ENCODE measurements at regions not wholly inside any gene's neighbourhood (a gene's known extent, or its start where the extent isn't known, plus 50 kb on each side); places are given as distances from the start of the nearest gene placed in this dataset.
"Not testable (repeated sequence)": the region's sequence is repeated elsewhere in the genome, so short reads cannot be mapped to it uniquely, and the experiment has no call there.

DNA sequence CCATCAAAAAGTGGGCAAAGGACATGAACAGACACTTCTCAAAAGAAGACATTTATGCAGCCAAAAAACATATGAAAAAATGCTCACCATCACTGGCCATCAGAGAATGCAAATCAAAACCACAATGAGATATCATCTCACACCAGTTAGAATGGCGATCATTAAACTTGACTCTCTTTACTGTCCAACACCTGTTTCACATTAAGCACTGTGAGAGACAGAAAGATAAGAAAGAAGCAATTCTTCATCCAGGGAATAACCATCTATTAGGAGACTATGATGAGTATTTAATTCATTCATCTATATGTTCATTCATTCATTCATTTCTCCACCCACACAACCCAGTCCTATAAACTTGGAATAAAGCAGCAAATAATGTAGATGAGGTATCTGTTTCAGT lies 334.3 kb downstream of the C12orf75 start:
- not testable (repeated sequence) for DNase-seq

DNA sequence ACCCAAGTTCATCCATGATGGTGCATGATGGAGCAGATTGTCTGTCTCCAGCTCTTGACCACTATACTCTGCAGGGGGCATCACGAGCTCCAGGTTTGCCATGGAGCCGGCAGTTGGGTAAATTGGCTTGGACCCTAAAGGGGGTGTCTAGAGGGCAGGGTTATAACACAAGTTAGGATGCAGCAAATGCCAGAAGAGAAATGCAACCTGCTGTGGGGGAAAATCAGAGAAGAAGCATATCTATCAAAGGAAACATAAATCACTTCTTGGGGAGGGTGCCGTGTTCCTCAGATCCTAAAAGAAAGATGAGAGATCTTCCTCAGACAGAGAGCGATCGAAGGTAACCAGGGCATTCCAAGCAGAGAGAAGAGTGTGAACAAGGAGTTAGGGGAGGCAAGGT lies 334.9 kb downstream of the C12orf75 start:
- DNase-seq, result no peak

DNA sequence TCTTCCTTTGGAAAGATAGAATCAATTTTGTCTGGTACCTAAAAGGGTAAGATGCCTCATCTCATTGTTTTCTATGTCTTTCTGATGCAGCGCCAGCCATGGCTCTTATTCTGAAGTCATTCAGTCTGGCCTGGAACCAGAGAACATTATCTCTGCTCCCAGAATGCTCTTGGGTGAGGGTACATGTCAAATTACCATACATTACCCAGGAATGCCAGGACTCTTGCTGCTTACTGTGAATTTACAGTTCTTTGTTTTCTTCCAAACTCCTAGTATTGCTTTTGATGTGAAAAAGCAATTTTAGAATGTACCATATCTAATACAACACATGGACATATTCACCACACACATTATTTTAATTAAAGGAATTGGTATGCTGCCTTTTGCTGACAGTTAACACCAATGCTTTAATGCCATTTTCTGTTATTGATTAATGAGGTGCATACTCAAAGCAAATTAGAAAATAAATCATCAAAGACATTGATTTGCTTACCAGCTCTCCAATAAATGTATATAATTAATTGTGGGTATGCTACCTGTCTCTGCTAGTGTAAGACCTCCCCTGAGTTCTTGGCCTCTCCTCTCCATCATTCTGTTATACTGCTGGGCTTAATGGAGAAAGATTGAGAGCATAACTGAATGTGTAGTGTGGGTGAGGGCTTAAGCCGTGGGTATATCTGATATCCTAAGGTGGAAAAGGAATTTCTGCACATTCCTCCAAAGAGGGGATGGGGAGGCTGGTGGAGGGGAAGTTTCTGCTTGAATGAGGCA lies 337.7 kb downstream of the C12orf75 start:
- DNase-seq, result no peak

DNA sequence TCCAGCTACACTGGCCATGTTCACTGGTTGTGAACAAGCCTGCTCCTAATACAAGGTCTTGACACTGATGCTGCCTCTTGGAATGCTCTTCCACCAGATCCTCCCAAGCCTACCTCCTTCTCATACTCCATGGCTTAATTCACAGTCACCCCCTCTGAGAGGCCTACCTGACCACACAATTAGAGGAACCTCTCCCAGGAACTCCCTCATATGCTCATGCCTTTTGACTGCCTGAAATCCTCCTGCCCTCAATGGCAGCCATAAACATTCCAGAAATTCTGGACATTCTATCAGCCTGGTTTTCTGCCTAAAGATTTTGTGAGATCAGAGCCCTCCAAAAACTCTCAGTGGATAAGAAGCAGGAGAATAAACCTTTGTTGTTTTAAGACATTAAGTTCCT lies 340.2 kb downstream of the C12orf75 start:
- no peak for DNase-seq

DNA sequence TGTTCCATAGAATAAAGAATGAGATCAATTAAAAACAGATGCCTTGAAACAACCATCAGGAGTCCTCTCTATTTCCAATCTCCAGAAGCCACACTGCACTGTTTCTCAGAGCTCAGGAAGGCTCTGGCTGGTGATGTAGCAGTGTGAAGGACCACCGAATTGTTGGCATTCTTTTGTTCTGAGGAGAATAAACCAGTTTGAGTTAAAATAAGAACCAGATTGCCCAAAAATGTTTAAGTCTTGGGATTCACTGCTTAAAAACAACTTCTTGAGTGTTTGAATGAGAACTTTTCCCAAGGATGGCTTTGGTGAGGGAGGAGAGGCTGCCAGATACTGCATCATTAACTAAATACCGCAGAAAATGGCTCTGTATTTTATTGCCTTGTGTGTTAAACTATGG lies 341.2 kb downstream of the C12orf75 start:
- no peak for DNase-seq

DNA sequence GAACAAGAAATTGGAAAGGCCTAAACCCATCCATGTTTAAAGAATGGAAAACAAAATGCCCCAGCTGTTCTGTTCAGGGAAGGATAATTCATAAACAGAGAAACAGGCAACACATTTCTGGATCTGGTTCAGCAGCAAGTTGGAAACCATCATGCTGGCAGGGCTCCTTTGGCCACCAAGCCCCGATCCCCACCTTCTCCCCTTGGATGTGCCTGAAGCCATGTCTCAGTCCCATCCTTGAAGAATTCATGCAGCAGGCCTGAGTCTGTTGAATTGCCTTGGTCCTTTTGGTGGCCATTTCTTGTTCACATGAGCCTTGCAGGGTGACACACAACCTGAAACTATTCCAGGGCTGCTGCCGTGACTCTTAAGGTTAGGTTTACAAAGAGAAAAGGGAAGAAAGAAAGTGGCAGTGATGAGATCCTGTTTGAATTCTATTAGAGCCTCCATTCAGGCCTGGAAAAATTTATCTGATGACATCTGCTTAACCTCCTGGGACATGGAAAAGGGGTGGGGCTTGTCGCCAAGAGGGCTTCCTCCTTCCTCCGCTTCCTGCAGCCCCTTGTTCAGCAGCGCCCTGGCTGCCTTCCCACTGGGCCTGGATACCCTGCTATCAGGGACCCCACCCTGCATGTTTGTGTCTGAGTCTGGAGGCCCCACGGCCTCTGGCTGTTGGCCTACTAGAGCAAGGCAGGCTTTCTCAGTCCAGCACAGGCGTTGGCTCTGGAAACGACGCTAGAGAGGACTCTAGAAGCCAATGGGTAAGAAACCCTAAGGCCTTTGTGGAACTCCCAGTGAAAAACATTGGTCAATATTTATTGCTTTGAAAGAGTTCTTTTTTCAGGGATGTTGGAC lies 341.9 kb downstream of the C12orf75 start:
- no peak for DNase-seq

DNA sequence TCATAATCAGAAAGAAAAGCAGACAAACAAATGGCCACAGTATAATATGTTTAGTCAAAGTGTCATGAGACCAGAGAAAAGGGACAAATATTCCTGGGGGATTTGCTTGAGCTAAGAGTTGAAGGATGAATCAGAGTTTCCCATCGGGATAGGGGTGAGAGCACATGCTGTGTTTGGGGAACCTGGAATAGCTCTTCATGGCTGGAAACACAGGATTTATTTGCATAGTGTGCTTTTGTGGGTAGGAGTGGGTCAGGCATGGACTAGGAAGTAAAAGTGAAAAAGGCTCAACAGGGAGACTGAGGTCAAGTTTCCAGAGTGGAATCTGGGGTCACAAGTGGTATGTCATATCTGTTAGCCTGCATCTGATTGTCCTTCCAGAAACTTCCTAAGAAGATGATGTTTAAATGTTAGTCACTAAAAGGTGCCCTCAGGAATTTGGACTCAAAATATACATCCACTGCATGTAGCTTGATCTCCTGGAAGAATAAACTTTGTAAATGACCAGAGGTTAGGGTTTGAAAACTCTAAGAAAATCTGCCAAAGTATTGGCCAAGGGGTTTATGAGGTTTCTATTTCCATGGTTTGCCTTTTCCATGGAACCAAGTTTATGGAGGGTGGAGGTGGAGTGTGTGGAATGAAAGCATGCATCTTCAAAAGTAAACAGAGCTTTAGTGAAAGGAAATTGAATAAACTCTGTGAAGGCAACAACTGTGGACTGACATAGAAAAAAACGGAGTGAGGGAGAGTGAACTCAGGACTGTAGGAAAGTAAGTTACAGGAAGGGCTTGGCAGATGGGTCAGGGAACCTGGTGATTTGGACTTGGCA lies 344.6 kb downstream of the C12orf75 start:
- DNase-seq, result no peak

DNA sequence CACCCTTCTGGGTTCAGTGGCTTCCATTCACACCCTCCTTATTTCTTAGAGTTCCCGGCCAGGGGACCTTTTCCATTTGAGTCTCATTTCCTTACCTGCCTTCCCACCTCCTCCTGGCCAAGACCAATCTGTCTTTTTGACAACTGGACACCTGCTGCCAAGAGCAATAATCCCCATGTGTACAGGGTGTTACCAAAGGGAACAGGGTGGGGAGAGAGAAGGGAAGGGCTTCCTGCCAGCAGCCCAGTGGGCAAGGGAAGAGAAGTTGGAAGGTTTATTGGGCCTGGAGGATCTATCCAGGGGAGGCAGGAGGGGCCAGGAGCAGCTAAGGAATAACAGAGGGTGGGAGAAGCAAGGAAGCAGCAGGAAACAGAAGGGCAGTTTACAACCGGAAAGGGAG lies 346.2 kb downstream of the C12orf75 start:
- no peak for DNase-seq

DNA sequence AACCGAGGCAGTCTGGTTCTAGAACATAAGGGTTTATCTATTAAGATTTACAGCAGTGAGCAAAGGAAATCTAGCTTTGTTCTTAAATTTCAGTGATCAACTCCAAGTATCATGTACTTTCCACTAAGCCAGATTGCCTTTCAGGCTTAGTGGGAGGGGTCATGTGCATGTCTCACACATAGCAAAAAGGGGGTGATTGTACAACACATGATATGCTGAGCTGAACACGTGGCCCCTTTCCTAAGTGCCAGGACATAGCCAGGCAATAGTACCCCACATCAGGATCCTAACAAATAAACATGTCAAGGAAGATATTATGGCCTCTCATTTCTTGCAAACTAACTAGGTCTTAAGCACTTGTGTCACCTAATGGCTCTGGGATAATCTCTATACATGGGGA lies 347.2 kb downstream of the C12orf75 start:
- no peak for DNase-seq

DNA sequence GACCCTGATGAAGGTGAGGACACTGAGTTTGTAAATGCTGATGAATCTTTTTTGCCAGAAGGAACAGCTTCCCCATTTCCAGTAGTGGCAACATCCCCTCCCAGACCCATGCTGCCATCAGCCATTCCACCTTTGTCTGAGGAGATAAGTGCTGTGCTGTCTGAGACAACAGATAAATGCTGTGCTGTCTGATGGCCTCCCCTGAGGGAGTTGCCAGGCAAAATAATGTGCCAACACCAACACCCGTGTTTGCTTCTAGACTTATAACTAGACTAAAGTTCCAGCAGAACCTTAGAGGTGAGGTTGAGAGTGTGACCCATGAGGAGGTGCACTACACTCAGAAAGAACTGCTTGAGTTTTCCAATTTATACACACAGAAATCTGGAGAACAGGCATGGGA lies 349.5 kb downstream of the C12orf75 start:
- no peak for DNase-seq

DNA sequence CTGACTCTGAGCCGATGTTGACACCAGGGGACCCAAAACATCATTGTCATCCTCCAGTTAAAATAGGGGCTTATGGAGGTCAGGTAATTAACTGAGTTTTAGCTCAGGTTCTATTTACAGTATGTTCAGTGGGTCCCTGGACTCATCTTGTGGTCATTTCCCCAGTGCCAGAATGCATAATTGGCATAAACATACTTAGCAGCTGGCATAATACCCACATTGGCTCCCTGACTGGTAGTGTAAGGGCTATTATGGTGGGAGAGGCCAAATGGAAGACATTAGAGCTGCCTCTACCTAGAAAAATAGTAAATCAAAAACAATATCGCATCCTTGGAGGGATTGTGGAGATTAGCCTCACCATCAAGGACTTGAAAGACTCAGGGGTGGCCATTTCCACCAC lies 350.9 kb downstream of the C12orf75 start:
- no peak for DNase-seq

DNA sequence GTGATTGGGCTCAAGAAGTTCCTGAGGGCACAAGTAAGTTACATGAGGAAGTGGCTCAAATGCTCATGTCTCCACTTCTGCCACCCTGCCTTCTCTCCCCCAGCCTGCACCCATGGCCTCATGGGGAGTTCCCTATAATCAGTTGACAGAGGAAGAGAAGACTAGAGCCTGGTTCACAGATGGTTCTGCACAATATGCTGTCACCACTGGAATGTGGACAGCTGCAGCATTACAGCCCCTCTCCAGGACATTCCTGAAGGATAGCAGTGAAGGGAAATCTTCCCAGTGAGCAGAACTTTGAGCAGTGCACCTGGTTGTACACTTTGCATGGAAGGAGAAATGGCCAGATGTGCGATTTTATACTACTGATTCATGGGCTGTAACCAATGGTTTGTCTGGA lies 352.3 kb downstream of the C12orf75 start:
- not testable (repeated sequence) for DNase-seq

DNA sequence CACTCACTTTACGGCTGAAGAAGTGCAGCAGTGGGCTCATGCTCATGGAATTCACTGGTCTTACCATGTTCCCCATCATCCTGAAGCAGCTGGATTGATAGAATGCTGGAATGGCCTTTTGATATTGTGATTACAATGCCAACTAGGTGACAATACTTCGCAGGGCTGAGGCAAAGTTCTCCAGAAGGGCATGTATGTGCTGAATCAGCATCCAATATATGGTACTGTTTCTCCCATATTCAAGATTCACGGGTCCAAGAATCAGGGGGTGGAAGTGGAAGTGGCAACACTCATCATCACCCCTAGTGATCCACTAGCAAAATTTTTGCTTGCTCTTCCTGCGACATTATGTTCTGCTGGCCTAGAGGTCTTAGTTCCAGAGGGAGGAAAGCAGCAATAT lies 353.3 kb downstream of the C12orf75 start:
- DNase-seq, result not testable (repeated sequence)

DNA sequence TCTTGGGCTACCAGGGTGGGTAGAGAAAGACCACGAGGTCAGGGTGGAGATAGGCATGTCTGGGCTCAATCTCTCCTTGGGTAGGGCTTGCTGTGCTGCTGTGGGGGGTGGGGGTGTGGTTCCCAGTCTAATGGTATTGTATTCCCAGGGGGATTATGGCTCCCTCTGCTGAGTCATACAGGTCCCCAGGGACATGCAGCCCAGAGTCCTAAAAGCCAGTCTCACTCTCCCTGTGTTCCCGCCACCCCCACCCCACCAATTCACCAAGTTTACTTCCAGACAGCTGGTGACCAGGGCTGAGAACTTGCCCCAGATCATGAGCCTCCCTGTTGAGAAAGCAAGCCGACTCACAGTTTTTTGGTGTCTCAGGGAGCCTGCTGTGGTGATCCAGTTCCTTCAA lies 367.6 kb downstream of the C12orf75 start:
- DNase-seq, result no peak

DNA sequence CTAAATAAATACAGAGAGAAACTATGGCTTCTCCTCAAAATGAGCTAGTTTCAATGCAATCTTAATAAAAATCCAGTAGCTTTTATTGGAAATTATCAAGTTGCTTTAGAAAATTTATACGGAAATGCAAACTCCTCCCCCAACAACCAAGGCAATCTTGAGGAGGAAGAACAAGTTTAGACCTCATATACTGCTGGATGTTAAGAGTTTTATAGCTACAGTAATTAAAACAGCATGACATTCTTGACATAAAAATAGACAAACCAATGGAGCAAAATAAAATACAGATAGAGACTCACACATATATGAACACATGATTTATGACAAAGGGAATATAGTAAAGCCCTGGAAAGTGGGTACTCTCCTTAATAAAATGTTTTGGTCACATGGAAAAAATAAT lies 368.7 kb downstream of the C12orf75 start:
- DNase-seq, result no peak

DNA sequence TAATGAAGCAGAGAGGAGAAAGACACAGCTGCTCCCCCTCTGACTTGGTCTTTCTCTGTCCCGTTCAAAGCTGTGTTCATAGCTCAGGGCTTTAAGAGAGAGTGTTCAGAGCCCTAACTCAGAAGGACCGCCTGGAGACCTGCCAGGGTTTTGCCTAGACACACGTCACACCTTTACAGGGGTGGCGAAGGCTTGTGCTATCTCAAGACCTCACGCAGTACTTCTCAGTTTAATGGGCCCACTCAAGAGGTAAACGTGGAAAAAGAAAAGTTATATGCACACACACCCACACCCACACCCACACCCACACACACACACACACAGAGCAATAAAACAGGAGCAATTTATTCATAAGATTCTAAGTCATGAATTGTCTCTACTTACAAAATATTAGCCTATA lies 374.3 kb downstream of the C12orf75 start:
- no peak for DNase-seq

DNA sequence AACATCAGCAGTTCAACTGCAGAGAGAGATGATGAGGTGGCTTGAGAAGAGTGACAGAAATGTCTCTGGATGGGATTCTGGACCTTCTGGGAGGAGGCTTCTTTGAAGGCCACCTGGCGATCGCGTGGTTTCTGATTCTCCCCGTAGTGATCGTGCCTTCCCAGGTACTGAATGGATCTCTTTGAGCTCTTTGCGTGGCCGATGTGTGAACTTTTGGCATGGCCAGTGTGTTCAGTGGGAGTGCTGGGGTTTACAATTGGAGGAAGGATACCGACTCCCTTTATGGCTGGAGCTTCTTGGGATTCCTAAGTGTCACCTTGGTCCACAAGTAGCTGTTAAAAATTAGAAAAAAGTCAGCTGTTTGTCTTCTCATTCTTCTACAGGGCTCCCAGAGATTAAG lies 374.7 kb downstream of the C12orf75 start:
- no peak for DNase-seq

DNA sequence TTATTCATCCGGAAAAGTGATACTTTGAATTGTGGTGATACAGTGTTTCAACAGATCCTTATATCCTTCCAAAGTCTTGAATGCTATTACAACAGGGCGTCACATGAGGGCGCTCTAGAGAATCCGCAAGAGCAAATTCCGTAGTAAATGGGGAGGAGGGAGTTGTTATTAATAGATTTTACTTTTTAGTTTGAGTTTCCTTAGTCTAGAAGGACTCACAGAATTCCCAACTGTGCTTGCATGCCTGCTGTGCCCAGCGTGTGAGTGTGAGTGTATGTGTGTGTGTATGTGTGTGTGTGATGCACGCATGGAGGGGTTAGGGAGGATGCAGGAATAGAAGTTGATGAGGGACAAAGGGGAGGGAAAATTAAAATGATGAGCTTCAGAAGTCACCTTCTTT lies 375.3 kb downstream of the C12orf75 start:
- DNase-seq, result peak; percentile 50 to 69 (median 69)

DNA sequence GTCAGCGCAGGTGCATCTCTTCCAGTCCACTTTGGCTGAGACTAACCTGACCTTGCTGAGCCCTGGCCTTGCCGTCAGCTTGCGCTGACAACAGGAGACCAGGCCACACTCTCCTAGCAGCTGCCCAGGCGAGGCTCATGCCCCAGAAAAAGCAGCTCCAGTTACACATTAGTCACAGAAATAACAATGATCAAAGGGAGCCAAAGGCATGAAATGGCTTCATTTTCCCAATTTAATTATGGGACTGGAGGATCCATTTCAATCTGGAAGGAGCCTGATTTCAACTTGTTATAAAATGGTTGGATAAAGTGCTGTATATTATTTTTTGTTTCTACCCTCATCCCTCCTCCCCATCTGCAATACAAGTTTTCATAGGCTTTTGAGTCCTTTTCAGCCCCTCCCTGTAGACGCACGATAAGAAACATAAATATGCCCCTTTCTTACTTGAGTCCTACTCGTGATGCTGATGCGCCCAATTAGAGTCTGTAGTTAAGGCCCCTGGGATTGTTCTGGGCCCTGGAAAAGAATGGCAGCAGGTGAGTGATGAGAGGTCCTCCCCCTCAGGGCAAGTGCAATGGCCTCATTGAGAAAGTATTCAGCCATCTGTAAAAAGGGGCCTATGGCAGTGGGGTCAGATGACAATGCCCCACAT lies 376.0 kb downstream of the C12orf75 start:
- DNase-seq, result no peak

DNA sequence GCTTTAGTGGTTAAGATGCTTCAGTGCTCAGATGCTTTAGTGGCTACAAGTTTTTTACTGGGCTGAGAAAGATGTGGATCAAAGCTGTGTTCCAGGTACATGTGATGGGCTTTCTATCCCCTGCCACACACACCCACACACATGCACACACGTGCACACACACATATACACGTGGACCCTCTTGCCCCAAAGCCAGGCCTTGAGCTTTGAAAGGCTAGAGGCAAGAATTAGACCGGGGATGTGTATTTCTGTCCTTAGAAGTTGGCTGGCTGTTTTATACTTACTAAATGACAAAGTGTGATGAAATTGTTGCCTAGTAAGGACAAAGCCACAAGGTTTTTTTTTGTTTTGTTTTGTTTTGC lies 376.5 kb downstream of the C12orf75 start:
- no peak for DNase-seq

DNA sequence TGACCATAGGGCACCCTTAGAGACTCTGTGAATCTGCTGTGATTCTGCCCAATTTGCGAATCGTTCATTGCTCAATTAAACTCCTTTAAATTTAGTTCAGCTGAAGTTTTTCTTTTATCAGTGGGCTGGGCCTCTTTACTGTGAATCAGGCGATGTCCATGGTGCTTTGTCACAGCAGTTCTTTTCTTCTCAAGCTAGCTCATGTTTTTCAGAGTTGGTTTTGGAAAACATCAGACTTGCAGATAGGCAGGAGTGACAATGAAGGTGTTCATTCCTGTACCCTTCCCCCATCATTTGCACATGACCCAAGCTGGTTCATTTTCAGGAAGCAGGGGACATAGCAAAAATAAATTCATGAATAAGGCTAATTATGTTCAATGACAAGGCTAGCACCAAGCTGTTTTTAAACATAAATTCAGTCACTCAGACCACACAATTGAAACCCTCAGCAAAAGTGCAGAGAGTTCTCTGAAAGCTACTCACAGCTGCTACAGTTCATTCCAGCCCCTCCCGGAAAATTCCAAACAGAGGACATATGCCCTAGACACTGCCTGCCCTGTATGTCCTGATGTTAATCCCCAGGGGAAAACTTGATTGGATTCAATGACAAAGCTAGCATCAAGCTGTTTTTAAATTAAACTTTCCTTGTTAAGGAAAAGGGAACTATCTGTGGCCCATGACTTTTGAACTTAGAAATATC lies 383.3 kb downstream of the C12orf75 start:
- no peak for DNase-seq

DNA sequence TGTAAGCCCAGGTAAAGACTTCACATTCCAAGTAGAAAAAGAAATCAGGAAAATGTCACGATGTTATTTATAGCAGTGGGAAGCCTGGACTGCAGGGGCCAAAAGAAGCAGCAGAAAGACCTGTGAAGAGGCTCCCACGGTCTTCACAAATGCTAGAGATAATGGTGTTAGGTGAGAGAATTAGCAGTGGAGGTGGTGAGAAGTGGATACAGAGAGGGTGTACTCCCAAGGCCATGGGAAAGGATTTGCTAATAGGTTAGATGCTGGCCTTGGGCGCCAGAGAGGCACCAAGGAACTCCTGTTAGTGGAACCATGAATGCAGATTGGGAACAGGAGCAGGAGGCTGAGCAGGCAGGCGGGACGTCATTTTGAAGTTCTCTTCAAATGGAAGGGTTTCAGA lies 386.1 kb downstream of the C12orf75 start:
- no peak for DNase-seq

Measured in suppressor macrophage treated with lipopolysaccharide for 1 hour (primary cell).